HG03457 (cell line): ENCODE measurements at regions not wholly inside any gene's neighbourhood (a gene's known extent, or its start where the extent isn't known, plus 50 kb on each side); places are given as distances from the start of the nearest gene placed in this dataset.
"Not testable (repeated sequence)": the region's sequence is repeated elsewhere in the genome, so short reads cannot be mapped to it uniquely, and the experiment has no call there.

Experiments
- ATAC-seq: cut with Tn5 transposase; IDR thresholded peaks from one replicate; pipeline ENCODE4 v1.9.1; 2021; ENCODE audit warnings: moderate number of reproducible peaks; ENCODE audit not compliant: unreplicated experiment

DNA sequence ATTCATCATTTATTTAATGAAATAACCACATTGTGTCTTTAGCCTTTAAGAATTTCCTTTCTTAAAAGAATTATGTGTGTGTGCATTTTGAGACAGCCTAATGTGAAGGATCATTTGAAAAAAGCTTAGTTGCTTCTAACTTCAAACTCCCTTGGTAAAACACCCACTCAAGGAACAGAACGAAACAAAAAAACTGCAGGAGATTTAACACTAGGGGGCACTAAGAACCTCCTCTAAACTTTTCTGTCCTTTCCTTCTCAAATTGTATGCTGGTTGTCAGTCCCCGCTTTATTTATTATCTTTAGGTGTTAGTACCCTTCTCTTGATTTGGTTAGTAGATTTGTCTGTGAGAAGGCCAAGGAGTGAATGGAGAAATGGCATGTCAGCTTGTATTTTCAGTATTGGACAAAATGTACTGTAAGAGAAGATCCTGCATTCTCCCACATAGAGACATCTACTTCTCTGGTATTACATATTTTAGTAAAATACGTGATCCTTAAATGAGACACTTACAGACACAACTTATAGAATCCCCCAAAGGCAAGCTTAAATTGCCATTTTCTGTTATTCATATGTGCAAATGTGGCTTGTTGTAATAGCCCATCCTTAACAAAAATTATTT lies 229.7 kb downstream of the MRPS30 start:
- no peak for ATAC-seq

DNA sequence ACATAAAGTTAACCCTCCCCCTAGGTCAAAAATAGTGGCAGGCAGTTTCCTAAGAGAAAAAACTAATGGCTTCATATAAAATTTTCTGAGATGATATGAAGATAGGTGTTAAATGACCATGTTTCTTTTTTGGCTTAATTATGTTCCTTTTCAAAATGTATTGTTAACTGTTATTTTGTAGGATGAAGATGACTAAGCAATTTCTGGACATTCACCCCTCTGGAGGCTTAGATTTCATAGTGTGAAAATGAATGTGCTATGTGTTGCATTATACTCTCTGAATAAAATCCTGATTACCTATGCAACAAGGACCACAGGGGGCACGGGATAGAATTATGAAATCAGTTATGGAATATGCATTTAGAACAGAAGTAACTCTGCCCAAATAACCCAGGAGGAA lies 233.5 kb downstream of the MRPS30 start:
- no peak for ATAC-seq

GRCh38 chr5:45057564-45057963 lies 248.8 kb downstream of the MRPS30 start:
- ATAC-seq = no peak

GRCh38 chr5:45060724-45061123 lies 252.0 kb downstream of the MRPS30 start:
- no peak for ATAC-seq

DNA sequence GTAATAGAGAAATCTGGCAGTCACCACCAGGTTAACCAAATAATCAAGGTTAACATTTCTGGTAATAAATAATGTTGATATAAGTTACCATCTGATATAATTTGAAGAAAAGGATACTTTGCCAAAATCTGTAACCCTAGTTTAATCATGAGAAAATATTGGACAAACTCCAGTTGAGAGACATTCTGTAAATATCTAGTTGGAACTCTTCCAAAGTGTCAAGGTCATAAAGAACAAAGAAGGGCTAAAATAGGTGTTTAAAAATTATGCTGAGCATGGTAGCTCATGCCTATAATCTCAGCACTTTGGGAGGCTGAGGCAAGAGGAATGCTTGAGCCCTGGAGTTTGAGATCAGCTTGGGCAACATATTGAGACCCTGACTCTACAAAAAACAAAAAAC lies 253.3 kb downstream of the MRPS30 start:
- ATAC-seq = no peak

GRCh38 chr5:45081082-45081481 lies 272.3 kb downstream of the MRPS30 start:
- no peak for ATAC-seq

GRCh38 chr5:45089870-45090269 lies 281.1 kb downstream of the MRPS30 start:
- ATAC-seq = no peak

GRCh38 chr5:45093377-45093776 lies 284.6 kb downstream of the MRPS30 start:
- no peak for ATAC-seq

- ATAC-seq = no peak
These were observed 286.2 kb downstream of the MRPS30 start for GRCh38 chr5:45094876-45095440.

DNA sequence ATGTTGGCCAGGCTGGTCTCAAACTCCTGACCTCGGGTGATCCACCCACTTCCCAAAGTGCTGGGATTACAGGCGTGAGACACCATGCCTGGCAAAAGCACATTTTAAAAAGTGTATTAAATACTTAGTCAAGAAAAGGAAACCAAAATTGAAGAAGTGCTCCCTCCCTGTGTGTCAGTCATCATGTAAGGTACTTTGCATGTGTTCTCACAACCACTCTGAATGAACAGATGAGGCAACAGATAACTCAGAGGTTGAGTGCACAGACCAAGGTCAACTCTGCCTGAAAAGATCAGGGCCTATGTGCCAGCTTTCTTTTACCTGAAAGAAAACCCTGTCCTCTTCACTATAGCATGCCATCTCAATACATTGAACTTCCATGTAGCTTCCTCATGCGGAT lies 289.7 kb downstream of the MRPS30 start:
- ATAC-seq = no peak

DNA sequence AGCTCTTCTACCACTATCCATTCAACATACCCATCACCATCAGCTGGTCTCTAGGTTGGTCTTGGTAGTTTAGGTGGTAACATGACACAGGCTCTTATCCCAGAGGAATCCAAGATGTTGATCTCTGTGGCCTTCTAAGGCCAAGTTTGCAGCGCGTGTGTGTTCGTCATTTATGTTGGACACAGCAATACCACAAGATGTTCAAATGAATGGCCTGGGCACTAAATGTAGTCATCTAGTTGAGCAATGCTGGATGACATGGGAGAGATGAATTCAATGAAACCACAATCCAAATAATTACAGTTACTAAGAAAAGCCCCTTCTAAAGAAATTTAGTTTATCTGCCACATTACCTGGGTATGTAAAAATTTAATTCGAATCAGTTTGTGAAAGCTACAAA lies 292.4 kb downstream of the MRPS30 start:
- no peak for ATAC-seq

DNA sequence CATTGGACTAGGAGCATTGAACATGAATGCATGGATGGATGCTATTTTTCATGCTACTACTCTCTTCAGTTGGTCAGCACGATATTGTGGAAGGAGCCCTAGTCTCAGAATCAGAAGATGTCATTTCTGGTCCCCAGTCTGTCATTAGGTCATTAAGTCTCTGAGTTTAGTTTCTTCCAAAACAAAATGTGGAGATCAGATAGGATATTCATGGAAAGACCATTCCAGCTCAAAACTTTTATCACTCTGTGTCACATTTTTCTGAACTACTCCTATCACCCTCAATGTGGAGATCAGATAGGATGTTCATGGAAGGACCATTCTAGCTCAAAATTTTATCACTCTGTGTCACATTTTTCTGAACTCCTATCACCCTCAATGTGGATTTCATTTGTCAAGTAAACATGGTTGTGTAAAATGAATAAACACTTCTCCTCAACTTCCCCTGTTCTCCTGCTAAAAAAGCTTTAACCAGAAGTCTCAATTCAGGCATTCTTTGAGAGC lies 296.8 kb downstream of the MRPS30 start:
- no peak for ATAC-seq

GRCh38 chr5:45109062-45109461 lies 300.3 kb downstream of the MRPS30 start:
- ATAC-seq = no peak

- no peak for ATAC-seq
These were observed 300.9 kb downstream of the MRPS30 start for GRCh38 chr5:45109636-45110035.

- no peak for ATAC-seq
These were observed 301.7 kb downstream of the MRPS30 start for GRCh38 chr5:45110399-45110798.

- no peak for ATAC-seq
These were observed 305.0 kb downstream of the MRPS30 start for GRCh38 chr5:45113726-45114125.

GRCh38 chr5:45132972-45133371 lies 324.2 kb downstream of the MRPS30 start:
- ATAC-seq = no peak

- ATAC-seq = no peak
These were observed 354.2 kb downstream of the MRPS30 start for GRCh38 chr5:45162974-45163373.

DNA sequence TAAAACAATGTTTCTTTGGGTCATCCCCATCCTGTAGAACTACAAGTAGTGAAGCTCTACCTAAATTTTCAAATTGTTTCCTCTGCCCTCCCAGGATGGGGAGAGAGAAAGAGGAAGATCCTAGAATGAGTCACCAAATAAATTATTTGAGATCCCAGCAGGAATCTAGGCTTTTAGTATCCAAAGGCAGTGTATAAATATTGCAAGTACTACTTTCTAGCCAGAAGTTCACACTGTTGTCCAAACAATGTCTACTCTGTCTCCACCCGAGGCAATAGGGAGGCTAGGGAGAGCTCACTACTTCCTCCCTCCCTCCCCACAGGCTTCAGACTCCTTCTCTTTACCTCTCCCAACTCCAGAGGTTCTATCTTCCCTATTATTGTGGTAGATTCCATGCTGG lies 362.8 kb downstream of the MRPS30 start:
- no peak for ATAC-seq

DNA sequence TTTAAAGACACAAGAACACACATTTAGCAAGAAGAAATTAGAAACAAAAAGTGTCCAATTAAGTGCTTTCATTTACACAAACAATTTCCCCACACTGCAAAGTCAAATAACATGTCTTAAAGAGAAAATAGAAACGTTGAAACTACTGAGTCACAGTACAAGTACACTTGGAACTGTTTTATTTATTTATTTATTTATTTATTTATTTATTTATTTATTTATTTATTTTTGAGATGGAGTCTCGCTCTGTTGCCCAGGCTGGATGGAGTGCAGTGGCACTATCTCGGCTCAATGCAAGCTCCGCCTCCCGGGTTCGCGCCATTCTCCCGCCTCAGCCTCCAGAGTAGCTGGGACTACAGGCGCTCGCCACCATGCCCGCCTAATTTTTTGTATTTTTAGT lies 363.9 kb downstream of the MRPS30 start:
- ATAC-seq = not testable (repeated sequence)

DNA sequence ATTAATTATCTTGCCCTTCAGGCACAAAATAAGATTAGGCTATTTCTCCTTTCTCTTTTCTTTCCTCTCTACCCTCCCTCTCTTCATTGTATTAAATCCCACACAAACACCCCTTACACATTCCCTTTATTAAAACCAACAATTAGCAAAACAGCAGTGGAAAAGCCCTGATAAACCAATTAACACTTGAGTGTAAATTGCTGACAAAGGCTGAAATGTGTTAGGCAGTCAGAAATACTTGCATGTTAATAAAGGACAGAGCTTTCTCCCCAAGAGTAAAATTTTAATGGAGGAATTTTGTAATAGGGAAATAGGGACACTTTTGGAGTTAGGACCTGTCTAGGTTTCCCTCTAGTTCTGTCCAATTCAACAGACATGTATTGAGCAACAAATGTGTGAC lies 370.9 kb downstream of the MRPS30 start:
- ATAC-seq = no peak

DNA sequence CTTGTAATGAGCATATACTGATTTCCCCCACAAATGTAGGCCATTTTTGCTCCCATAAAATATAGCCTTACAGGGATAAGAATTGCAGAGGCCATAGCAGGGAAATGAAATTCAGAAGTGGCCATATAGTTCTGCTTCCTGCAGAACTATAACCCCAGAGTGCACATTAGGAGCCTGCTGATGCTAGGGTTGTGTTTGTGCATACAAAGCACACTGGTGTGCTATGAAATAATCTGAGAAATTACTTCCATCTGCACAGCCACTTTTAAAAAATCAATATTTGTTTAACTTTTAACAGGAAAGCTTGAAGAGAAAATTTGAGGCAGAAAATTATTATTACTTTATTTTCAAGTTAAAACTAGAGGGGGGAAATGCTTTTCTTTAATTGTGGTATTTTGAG lies 380.3 kb downstream of the MRPS30 start:
- no peak for ATAC-seq

DNA sequence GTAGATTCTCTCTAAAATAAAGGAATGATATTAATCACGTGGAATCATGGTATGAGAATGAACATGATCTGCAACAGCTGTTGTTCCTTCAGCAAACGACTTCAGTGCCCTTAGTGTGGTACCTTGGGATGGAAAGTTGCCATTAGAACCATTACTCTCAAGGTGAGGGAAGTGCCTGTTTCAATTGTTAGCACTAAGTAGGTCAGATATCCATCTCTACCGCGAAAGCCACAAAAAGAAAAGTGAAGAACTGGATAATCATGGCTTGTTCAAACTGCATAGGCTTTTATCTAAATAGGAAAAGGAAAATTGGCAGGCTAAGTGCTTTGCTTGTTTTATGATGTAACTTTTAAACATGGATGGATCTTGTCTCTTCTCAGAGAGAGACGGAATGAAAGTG lies 380.7 kb downstream of the MRPS30 start:
- no peak for ATAC-seq
